GM19328 (cell line): ENCODE measurements at regions not wholly inside any gene's neighbourhood (a gene's known extent, or its start where the extent isn't known, plus 50 kb on each side); places are given as distances from the start of the nearest gene placed in this dataset.

Experiments used
- ATAC-seq: cut with Tn5 transposase; IDR thresholded peaks from one replicate; pipeline ENCODE4 v1.9.1; 2021; ENCODE audit warnings: mild to moderate bottlenecking, moderate library complexity; ENCODE audit not compliant: unreplicated experiment

GRCh38 chr6:43970068-43970912, 157.0 kb downstream of the MRPL14 start:
- no peak for ATAC-seq

GRCh38 chr6:43969158-43969981, 157.9 kb downstream of the MRPL14 start:
- no peak for ATAC-seq

- no peak for ATAC-seq
These were observed 158.9 kb downstream of the MRPL14 start for GRCh38 chr6:43968110-43968965.

GRCh38 chr6:43967719-43968091, 159.5 kb downstream of the MRPL14 start:
- ATAC-seq, result no peak

GRCh38 chr6:43966853-43967718, 160.2 kb downstream of the MRPL14 start:
- no peak for ATAC-seq

GRCh38 chr6:43966374-43966658, 160.9 kb downstream of the MRPL14 start:
- no peak for ATAC-seq

GRCh38 chr6:43965628-43966373, 161.5 kb downstream of the MRPL14 start:
- no peak for ATAC-seq

GRCh38 chr6:43964659-43965570, 162.3 kb downstream of the MRPL14 start:
- ATAC-seq, result no peak

GRCh38 chr6:43963877-43964658, 163.2 kb downstream of the MRPL14 start:
- no peak for ATAC-seq

GRCh38 chr6:43963203-43963602, 164.0 kb downstream of the MRPL14 start:
- no peak for ATAC-seq

- ATAC-seq, result no peak
These were observed 164.8 kb downstream of the MRPL14 start for GRCh38 chr6:43962458-43962857.

GRCh38 chr6:43957273-43957672, 170.0 kb downstream of the MRPL14 start:
- no peak for ATAC-seq

GRCh38 chr6:43956478-43956877, 170.8 kb downstream of the MRPL14 start:
- ATAC-seq, result no peak

- ATAC-seq, result no peak
These were observed 172.7 kb downstream of the MRPL14 start for GRCh38 chr6:43954311-43955131.

GRCh38 chr6:43953794-43954310, 173.4 kb downstream of the MRPL14 start:
- no peak for ATAC-seq

GRCh38 chr6:43953256-43953655, 174.0 kb downstream of the MRPL14 start:
- ATAC-seq, result no peak

GRCh38 chr6:43952746-43953145, 174.5 kb downstream of the MRPL14 start:
- no peak for ATAC-seq
